Left kidney (tissue), 1 donor: ENCODE measurements at regions not wholly inside any gene's neighbourhood (a gene's known extent, or its start where the extent isn't known, plus 50 kb on each side); places are given as distances from the start of the nearest gene placed in this dataset.

Experiments used
- DNase-seq: peaks from one replicate; pipeline ENCODE4 v3.0.0-alpha.2; 2013

DNA sequence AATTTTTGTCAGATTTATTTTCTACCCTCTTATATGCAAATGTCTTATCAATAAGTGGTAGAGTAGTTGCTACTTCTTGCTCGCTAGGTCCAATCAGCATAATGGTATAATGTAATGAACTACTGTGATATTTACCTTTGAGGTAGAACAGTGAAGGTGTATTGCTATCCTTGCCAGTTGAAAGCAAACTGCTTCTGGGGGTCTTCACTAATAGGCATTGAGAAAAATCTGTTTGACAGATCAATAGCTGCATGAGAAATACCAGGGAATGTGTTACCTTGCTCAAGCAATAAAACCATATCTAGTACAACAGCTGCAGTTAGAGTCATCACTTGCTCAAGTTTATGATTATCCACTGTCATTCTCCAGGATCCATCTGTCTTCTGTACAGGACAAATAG lies 50.1 kb upstream of the EFEMP1 start:
- no peak for DNase-seq

GRCh38 chr2:55976681-55977080 lies 53.1 kb upstream of the EFEMP1 start:
- DNase-seq, result no peak

DNA sequence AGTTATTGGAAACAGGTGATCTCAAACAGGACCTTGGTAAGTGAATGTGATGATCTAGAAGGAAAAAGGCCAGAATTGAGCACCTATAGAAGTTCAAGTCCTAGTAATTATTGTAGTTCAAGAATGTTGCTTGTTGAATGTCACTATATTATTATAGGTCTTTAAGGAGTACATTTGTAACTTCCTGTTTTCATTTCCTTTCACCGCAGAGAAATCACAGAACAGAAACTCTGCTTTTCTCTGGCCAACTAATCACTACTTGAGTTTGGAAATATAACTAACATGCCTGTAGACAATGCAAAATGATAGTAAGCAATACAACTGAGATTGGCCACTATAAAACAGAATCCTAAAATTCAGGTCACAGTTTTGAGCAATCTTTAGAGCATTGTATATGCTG lies 61.8 kb upstream of the EFEMP1 start:
- no peak for DNase-seq

GRCh38 chr2:55986001-55986400 lies 62.4 kb upstream of the EFEMP1 start:
- DNase-seq, result no peak

DNA sequence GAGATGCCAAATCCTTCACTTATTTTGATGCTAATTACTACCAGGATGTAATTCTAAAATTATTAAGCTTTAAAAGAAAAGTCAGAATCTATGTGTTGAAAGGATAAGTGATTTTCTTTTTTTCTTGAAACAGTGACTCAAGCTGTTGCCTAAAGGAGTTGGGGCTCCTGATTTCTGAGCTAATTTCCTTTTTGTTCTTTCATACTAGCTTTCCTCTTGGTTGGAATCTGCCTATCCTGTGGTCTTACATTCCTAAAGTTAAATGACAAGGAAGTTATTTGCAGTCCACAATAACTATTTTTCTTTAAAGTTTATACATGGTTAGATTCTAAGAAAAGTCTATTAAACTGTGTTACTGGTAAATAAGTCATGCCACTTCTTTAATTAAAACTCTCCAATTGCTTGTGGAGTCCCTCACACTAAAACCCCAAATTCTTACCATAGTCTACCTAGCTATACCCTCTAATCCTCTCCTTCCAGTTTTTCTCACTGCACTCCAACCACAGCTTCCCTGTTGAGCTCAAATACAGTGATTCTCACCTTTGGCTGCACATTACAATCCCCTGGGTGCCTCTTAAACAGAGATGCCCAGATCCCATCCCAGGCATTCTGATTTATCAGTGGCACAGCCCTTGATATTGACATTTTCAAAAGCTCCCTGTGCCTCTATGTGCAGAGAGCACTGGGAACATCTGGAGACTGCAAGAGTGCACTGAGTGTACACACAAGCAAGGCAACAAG lies 63.3 kb upstream of the EFEMP1 start:
- DNase-seq, result no peak

DNA sequence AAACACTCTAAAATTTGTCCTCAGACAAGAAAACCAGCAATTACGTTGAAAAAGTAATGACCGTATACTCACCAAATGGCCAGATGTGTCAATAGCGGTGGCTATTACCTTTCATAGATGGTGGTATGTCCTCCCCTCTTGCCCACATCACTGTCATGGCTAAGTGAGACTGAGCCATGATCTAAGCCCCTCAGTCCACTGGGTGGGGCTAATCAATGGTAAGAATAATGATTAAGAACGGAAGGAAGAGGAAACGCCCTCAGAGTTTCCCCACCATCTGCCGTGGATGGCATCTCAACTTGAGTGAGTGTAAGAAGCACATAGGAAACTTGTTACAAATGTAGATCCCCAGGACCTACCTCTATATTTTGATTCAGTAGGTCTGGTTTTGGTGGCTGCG lies 65.8 kb upstream of the EFEMP1 start:
- DNase-seq, result no peak

DNA sequence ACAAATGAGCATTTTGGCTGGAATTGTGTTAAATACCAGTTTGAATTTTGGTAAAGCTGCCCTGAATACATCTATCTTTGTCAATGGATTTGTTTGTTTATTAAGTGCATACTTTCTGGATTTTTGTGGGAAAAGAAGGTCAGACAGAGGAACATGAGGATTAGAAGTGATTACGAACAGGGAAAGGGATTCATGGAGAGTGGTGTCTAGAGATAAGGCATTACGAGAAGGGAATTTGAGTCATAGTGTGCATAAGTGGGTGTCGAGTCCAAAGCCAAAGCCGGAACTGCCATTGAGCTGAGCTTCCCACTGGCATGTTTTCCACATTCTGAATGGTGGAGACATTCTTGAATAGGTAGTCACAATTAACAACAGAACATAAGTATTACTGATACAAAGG lies 68.9 kb upstream of the EFEMP1 start:
- no peak for DNase-seq

DNA sequence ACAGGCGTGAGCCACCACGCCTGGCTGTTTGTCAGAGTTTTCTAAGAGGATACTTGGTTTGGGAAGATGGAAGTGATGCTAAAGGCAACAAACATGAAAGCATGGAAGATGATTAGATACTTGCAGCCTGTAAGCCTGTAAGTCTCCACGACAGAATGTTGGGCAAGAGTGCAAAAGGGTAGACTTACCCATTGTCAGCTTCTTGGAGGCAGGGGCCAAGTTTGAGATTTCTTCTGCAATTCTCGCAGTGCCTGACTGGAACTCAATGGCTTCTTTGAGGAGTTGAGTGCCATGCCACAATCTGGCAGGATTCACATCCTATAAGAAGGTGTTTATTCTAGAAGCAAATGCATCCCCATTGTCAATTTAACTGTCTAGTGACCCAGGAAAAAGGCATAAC lies 70.1 kb upstream of the EFEMP1 start:
- DNase-seq, result no peak

- DNase-seq, result no peak
These were observed 71.6 kb upstream of the EFEMP1 start for GRCh38 chr2:55995211-55995610.

DNA sequence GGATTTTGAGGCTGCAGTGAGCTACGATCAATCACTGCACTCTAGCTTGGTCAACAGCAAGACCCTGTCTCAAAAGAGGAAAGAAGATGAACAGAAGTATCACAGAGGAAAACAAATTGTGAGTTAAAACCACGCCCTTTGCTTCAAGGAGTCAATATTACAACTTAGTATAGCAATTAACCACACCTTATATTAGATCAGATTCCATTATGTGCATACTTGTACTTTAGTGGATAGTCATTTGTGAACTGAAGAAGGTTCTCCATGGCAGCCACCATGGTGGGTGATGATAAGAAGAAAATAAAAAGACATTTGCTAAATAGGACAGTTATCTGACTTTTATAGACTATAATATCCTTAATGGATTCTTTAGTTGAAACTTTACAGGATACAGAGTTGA lies 72.3 kb upstream of the EFEMP1 start:
- no peak for DNase-seq

- no peak for DNase-seq
These were observed 75.6 kb upstream of the EFEMP1 start for GRCh38 chr2:55999231-55999630.

GRCh38 chr2:55999790-56000189 lies 76.2 kb upstream of the EFEMP1 start:
- DNase-seq, result no peak

DNA sequence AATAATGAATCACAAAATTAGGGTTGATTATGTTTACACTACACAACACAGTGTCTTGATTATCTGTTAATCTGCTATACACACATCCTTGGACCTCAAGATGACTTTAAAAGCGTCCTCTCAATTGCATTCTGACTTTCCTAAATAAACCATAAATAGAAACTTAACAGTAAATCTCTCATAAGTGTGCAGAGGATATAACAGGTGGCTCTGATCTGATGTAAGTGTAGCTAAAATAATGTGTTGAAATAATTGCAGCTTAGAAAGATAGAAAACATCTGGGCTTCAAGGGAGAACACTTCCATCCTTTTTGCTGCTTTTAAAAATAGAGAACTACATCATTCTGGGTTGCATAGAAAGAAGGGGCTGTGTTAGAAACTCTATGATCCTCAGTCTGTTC lies 78.4 kb upstream of the EFEMP1 start:
- DNase-seq, result peak; percentile 39

DNA sequence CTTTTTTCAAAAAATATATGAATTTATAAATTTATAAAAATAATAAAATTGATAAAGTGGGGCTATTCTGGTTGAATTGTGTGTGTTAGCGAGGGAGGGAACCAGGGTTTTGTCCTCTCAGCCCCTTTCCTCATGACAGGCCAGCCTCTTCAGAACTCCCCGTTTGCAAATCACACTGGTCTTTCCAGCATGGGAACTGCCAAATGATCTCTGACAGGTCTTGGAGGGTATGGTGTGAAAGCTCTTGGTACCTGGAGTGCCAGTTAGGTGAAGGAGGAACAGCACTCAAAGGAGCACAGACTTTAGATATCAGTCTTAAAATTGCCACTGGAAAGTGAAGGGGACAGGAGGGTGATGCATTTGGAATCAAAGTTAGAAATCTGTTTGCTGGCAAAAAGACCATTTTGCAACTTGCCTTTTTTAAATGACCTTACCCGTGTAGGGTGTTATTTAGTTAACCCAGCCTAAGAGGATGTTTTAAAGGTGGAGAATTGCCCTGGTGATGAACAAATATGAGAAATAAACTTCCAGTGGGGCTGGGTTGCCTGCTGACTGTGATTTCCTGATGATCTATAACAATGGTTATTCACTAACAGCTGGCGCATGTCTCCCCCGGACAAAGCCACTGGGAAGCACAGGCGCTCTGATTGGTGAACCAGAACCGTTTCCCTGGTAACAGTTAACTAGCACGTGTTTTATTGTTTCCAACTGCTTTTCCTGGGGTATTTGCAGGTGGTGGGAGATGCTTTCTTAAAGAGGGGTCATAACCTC lies 85.3 kb upstream of the EFEMP1 start:
- peak; percentile 94 for DNase-seq

- peak; percentile 45 for DNase-seq
These were observed 86.3 kb upstream of the EFEMP1 start for GRCh38 chr2:56009758-56010458.

- no peak for DNase-seq
These were observed 88.0 kb upstream of the EFEMP1 start for GRCh38 chr2:56011624-56012023.

GRCh38 chr2:56012221-56012765 lies 88.7 kb upstream of the EFEMP1 start:
- no peak for DNase-seq

GRCh38 chr2:56013475-56013874 lies 89.9 kb upstream of the EFEMP1 start:
- no peak for DNase-seq

- DNase-seq, result no peak
These were observed 90.6 kb upstream of the EFEMP1 start for GRCh38 chr2:56014046-56014730.

DNA sequence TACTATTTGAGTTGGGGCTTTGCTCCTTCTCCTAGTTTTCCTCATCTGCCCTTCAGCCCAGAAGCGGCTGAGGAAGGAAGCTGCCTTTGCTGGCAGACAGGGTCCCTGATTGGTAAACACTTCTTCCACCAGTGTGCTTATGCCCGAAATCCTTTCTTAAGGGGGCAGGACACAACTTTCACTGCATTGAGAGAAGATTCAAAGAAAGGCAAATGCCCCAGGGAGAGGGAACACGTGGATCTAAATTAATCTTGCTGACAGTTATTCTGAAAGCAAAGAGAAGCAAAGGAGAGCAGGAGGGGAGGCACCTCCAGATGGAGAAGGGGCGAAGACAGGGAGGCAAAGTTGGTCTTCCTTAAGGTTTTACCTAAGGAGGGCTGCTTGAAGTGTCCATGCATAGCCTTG lies 92.1 kb upstream of the EFEMP1 start:
- DNase-seq, result no peak

GRCh38 chr2:56017784-56018183 lies 94.2 kb upstream of the EFEMP1 start:
- no peak for DNase-seq

DNA sequence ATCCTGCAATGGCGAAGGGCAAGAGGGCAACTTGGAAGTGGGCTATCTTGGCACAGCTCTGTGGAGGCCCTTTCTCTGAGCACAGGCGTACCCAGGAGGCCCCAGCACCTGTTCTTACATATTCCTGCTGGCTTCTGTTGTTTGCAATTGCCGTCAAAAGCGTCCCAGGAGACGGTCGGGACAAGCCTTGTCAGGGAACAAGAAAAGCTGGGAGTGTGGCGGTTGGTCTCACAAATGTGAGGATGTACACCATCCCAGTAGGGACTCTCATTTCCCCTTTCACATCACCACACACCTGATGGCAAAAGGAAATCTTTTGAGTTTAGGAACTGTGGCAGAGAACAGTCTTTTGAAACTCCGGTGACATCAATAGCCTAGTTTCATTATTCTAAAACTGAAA lies 94.7 kb upstream of the EFEMP1 start:
- DNase-seq, result no peak

- DNase-seq, result no peak
These were observed 97.5 kb upstream of the EFEMP1 start for GRCh38 chr2:56021136-56021474.
